Esophagus muscularis mucosa (tissue), 4 donors: ENCODE measurements at regions not wholly inside any gene's neighbourhood (a gene's known extent, or its start where the extent isn't known, plus 50 kb on each side); places are given as distances from the start of the nearest gene placed in this dataset.
A peak's percentile ranks its signal among the peaks of the same experiment; 100 is the strongest.

ENCODE experiments used
- DNase-seq: peaks from one replicate; pipeline ENCODE4 v3.0.0-alpha.2; 2017; ENCODE audit errors: extremely low spot score
- H3K27ac ChIP-seq, 4 donors: fragments of 200-600 bp; sonication (generic); replicated peaks in 1 of 4; 1 replicate in 3 of 4; 2 replicates in 1 of 4; pipeline ENCODE4 v1.5.1; 2016 to 2019; ENCODE audit warnings: mild to moderate bottlenecking in 1 of 4
- H3K27me3 ChIP-seq, 4 donors: fragments of 200-600 bp; sonication (generic); one replicate each; pipeline versions ENCODE4 v1.5.1 to v1.6.0; 2016 to 2019
- H3K36me3 ChIP-seq, 4 donors: fragments of 200-600 bp; sonication (generic); one replicate each; pipeline ENCODE4 v1.5.1; 2016 to 2019
- H3K4me1 ChIP-seq, 4 donors: fragments of 200-600 bp; sonication (generic); one replicate each; pipeline ENCODE4 v1.5.1; 2016 to 2019
- H3K4me3 ChIP-seq, 4 donors: fragments of 200-600 bp; sonication (generic); 1 replicate in 2 of 4; 2 replicates in 2 of 4; pipeline ENCODE4 v1.5.1; 2016 to 2019; ENCODE audit warnings: mild to moderate bottlenecking in 4 of 4, moderate library complexity in 1 of 4
- H3K9me3 ChIP-seq, 4 donors: fragments of 200-600 bp; sonication (generic); 1 replicate in 3 of 4; 2 replicates in 1 of 4; pipeline ENCODE4 v1.5.1; 2016 to 2019
- CTCF ChIP-seq, 3 experiments: fragments of 200-600 bp in 2 of 3; fragments of 450-650 bp in 1 of 3; sonication (generic) in 2 of 3; IDR thresholded peaks; one replicate each; pipeline ENCODE4 v1.5.1; 2017 to 2019; ENCODE audit warnings: antibody characterized with exemption in 3 of 3, mild to moderate bottlenecking in 2 of 3, moderate library complexity in 1 of 3
- EP300 ChIP-seq: sonication (generic); formaldehyde crosslinking; IDR thresholded peaks from one replicate; pipeline ENCODE4 v1.6.1; 2017; ENCODE audit warnings: antibody characterized with exemption
- POLR2A ChIP-seq: fragments of 450-650 bp; IDR thresholded peaks from one replicate; pipeline ENCODE4 v1.6.1; 2017; ENCODE audit warnings: antibody characterized with exemption, moderate library complexity, mild to moderate bottlenecking, low read depth
- POLR2AphosphoS5 ChIP-seq, 2 donors: sonication (generic); formaldehyde crosslinking; IDR thresholded peaks; one replicate each; pipeline ENCODE4 v1.6.1; 2017; ENCODE audit warnings: antibody characterized with exemption in 2 of 2
- WGBS: methylation state at CpG from one replicate; pipeline ENCODE4 v1.1.5; 2018; 5-methylcytosine and 5-hydroxymethylcytosine counted together
- intact Hi-C: fragments of 100-400 bp; cut with DNase I; formaldehyde crosslinking; loops from one replicate; pipeline ENCODE4 v1.15.1; 2023

- intact Hi-C loops: no loop called here
- Histone ChIP-seq H3K36me3 (no peaks in the 10 kb centered on the region), H3K4me1 (no peaks in the 10 kb centered on the region), H3K27ac (no peak overlapping the region), H3K27me3 (peaks cover 0 to 18% (median 0%) of the 10 kb centered on the region in 4 donors), H3K4me3 (no peak overlapping the region), H3K9me3 (peaks cover 0 to 15% (median 4%) of the 10 kb centered on the region in 4 donors)
- no peak for TF ChIP-seq CTCF (IDR thresholded peaks at IDR 0.05)
- no peak for TF ChIP-seq EP300
- TF ChIP-seq POLR2AphosphoS5 (IDR thresholded peaks at IDR 0.05): no peak
- no peak for TF ChIP-seq POLR2A
- DNase-seq: peak; percentile 90
- WGBS: 91% methylated on average over 4 of the region's 4 CpGs
These were observed 409.9 kb upstream of the SHH start for GRCh38 chr7:156222151-156222550.

GRCh38 chr7:156220701-156221100 is 408.4 kb upstream of the SHH start:
- no peak for TF ChIP-seq POLR2A
- TF ChIP-seq EP300: no peak
- TF ChIP-seq POLR2AphosphoS5 (IDR thresholded peaks at IDR 0.05): no peak
- TF ChIP-seq CTCF (IDR thresholded peaks at IDR 0.05): no peak
- Histone ChIP-seq H3K27me3 (peaks cover 0 to 18% (median 0%) of the 10 kb centered on the region in 4 donors), H3K9me3 (peaks cover 0 to 13% (median 4%) of the 10 kb centered on the region in 4 donors), H3K36me3 (no peaks in the 10 kb centered on the region), H3K4me1 (no peaks in the 10 kb centered on the region), H3K27ac (no peak overlapping the region), H3K4me3 (no peak overlapping the region)
- 73% methylated on average over 10 of the region's 10 CpGs for WGBS
- intact Hi-C loops: no loop called here
- DNase-seq: no peak

GRCh38 chr7:156220078-156220605 is 407.9 kb upstream of the SHH start:
- Histone ChIP-seq H3K4me3 (no peak overlapping the region), H3K27ac (no peak overlapping the region), H3K36me3 (no peaks in the 10 kb centered on the region), H3K9me3 (peaks cover 0 to 9% (median 4%) of the 10 kb centered on the region in 4 donors), H3K4me1 (no peaks in the 10 kb centered on the region), H3K27me3 (peaks cover 0 to 18% (median 0%) of the 10 kb centered on the region in 4 donors)
- 86% methylated on average over 16 of the region's 16 CpGs for WGBS
- intact Hi-C loops: no loop called here
- peak; percentile 85 for DNase-seq
- TF ChIP-seq POLR2A (no peak), CTCF (IDR thresholded peaks at IDR 0.05) (no peak), POLR2AphosphoS5 (IDR thresholded peaks at IDR 0.05) (no peak), EP300 (no peak)

- Histone ChIP-seq H3K36me3 (no peaks in the 10 kb centered on the region), H3K4me1 (no peaks in the 10 kb centered on the region), H3K27me3 (peaks cover 0 to 18% (median 0%) of the 10 kb centered on the region in 4 donors), H3K27ac (no peak overlapping the region), H3K9me3 (peaks cover 0 to 4% (median under 1%) of the 10 kb centered on the region in 4 donors), H3K4me3 (no peak overlapping the region)
- peak; percentile 75 for DNase-seq
- TF ChIP-seq EP300 (no peak), CTCF (IDR thresholded peaks at IDR 0.05) (no peak), POLR2AphosphoS5 (IDR thresholded peaks at IDR 0.05) (no peak), POLR2A (no peak)
- intact Hi-C loops: no loop called here
- WGBS: 77% methylated on average over 18 of the region's 18 CpGs
These were observed 407.2 kb upstream of the SHH start for GRCh38 chr7:156219307-156220077.
